ENCODE measurements at regions not wholly inside any gene's neighbourhood (a gene's known extent, or its start where the extent isn't known, plus 50 kb on each side); places are given as distances from the start of the nearest gene placed in this dataset.

- TF ChIP-seq POLR2AphosphoS5 (IDR thresholded peaks at IDR 0.05) (no peak), POLR2A (IDR thresholded peaks at IDR 0.05) (no peak), EP300 (IDR thresholded peaks at IDR 0.05) (no peak)
- TF ChIP-seq, protein P1, sequence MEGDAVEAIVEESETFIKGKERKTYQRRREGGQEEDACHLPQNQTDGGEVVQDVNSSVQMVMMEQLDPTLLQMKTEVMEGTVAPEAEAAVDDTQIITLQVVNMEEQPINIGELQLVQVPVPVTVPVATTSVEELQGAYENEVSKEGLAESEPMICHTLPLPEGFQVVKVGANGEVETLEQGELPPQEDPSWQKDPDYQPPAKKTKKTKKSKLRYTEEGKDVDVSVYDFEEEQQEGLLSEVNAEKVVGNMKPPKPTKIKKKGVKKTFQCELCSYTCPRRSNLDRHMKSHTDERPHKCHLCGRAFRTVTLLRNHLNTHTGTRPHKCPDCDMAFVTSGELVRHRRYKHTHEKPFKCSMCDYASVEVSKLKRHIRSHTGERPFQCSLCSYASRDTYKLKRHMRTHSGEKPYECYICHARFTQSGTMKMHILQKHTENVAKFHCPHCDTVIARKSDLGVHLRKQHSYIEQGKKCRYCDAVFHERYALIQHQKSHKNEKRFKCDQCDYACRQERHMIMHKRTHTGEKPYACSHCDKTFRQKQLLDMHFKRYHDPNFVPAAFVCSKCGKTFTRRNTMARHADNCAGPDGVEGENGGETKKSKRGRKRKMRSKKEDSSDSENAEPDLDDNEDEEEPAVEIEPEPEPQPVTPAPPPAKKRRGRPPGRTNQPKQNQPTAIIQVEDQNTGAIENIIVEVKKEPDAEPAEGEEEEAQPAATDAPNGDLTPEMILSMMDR (IDR thresholded peaks at IDR 0.05): no peak
Observed at GRCh38 chr6:3631877-3632276, 119.6 kb downstream of the PXDC1 start.

All from gastroesophageal sphincter (tissue), 3 donors.